Lung microvascular endothelial cell (primary cell): ENCODE measurements at regions not wholly inside any gene's neighbourhood (a gene's known extent, or its start where the extent isn't known, plus 50 kb on each side); places are given as distances from the start of the nearest gene placed in this dataset.
"Not testable (repeated sequence)": the region's sequence is repeated elsewhere in the genome, so short reads cannot be mapped to it uniquely, and the experiment has no call there.

Source experiments
- DNase-seq, 2 donors: peaks; one replicate each; pipeline versions ENCODE4 v3.0.0 to v3.0.0-alpha.2; 2010; ENCODE audit warnings: low read depth in 2 of 2

- no peak for DNase-seq
Observed at GRCh38 chr12:124706363-124706762, 139.0 kb upstream of the NCOR2 start.

GRCh38 chr12:124705545-124706138, 138.2 kb upstream of the NCOR2 start:
- DNase-seq = no peak

- no peak for DNase-seq
Observed at GRCh38 chr12:124704619-124705018, 137.2 kb upstream of the NCOR2 start.

GRCh38 chr12:124703856-124704255, 136.4 kb upstream of the NCOR2 start:
- no peak for DNase-seq

GRCh38 chr12:124702736-124703135, 135.3 kb upstream of the NCOR2 start:
- no peak for DNase-seq

- DNase-seq = peak in 1 of 2 donors; percentile 61
Observed at GRCh38 chr12:124700810-124701592, 133.6 kb upstream of the NCOR2 start.

GRCh38 chr12:124699909-124700308, 132.5 kb upstream of the NCOR2 start:
- no peak for DNase-seq

GRCh38 chr12:124698998-124699305, 131.5 kb upstream of the NCOR2 start:
- DNase-seq = no peak

GRCh38 chr12:124698211-124698997, 131.0 kb upstream of the NCOR2 start:
- DNase-seq = no peak

- not testable (repeated sequence) for DNase-seq
Observed at GRCh38 chr12:124697722-124698121, 130.3 kb upstream of the NCOR2 start.

- no peak for DNase-seq
Observed at GRCh38 chr12:124696693-124697476, 129.5 kb upstream of the NCOR2 start.

- DNase-seq = peak; percentile 52 to 64
Observed at GRCh38 chr12:124695861-124696260, 128.4 kb upstream of the NCOR2 start.

- peak; percentile 51 to 97 for DNase-seq
Observed at GRCh38 chr12:124694846-124695497, 127.6 kb upstream of the NCOR2 start.

- peak in 1 of 2 donors; percentile 27 for DNase-seq
Observed at GRCh38 chr12:124694250-124694649, 126.8 kb upstream of the NCOR2 start.

GRCh38 chr12:124693111-124693723, 125.8 kb upstream of the NCOR2 start:
- no peak for DNase-seq

- no peak for DNase-seq
Observed at GRCh38 chr12:124692443-124692842, 125.0 kb upstream of the NCOR2 start.

- no peak for DNase-seq
Observed at GRCh38 chr12:124691429-124691828, 124.0 kb upstream of the NCOR2 start.

GRCh38 chr12:124689631-124690030, 122.2 kb upstream of the NCOR2 start:
- DNase-seq = no peak

GRCh38 chr12:124688356-124688992, 121.1 kb upstream of the NCOR2 start:
- DNase-seq = peak; percentile 67 to 78

GRCh38 chr12:124687917-124688316, 120.5 kb upstream of the NCOR2 start:
- peak; percentile 55 to 60 for DNase-seq
